Astrocyte (in vitro differentiated cells and primary cell): ENCODE measurements at regions not wholly inside any gene's neighbourhood (a gene's known extent, or its start where the extent isn't known, plus 50 kb on each side); places are given as distances from the start of the nearest gene placed in this dataset.

Experiments used
- DNase-seq: peaks from one replicate; pipeline ENCODE4 v3.0.0-alpha.2; 2010; ENCODE audit warnings: low read depth
- FAIRE-seq: peaks from 2 replicates; lab custom pipeline; 2011; peaks lifted over from hg19 to GRCh38; lab: Jason Lieb, UNC
- H2AFZ ChIP-seq: 2 replicates; pipeline ENCODE4 v1.6.0; 2012; ENCODE audit warnings: low read depth, low read length, inconsistent platforms
- H3K27ac ChIP-seq: 2 replicates; pipeline ENCODE4 v1.5.1; 2011; ENCODE audit warnings: low read depth, low read length, inconsistent platforms
- H3K27me3 ChIP-seq: 2 replicates; pipeline ENCODE4 v1.6.0; 2011; ENCODE audit warnings: low read length, inconsistent platforms; ENCODE audit not compliant: insufficient read depth
- H3K36me3 ChIP-seq: 2 replicates; pipeline ENCODE4 v1.5.1; 2011; ENCODE audit warnings: low read length, inconsistent platforms; ENCODE audit not compliant: insufficient read depth
- H3K4me1 ChIP-seq: 2 replicates; pipeline ENCODE4 v1.5.1; 2011; ENCODE audit warnings: low read length, inconsistent platforms; ENCODE audit not compliant: insufficient read depth
- H3K4me2 ChIP-seq: 2 replicates; pipeline ENCODE4 v1.6.0; 2012; ENCODE audit warnings: low read length, inconsistent platforms
- H3K4me3 ChIP-seq: 2 replicates; pipeline ENCODE4 v1.5.1; 2011; ENCODE audit warnings: low read depth, mild to moderate bottlenecking, low read length, inconsistent platforms; ENCODE audit not compliant: insufficient read depth
- H3K79me2 ChIP-seq: 2 replicates; pipeline ENCODE4 v1.6.0; 2012; ENCODE audit warnings: mild to moderate bottlenecking, low read length, inconsistent platforms; ENCODE audit not compliant: insufficient read depth
- H3K9ac ChIP-seq: 2 replicates; pipeline ENCODE4 v1.6.0; 2012; ENCODE audit warnings: mild to moderate bottlenecking, low read length, inconsistent platforms
- H3K9me3 ChIP-seq: 2 replicates; pipeline ENCODE4 v1.5.1; 2012; ENCODE audit warnings: low read depth, mild to moderate bottlenecking, low read length, inconsistent platforms; ENCODE audit not compliant: insufficient read depth
- H4K20me1 ChIP-seq: 2 replicates; pipeline ENCODE4 v1.6.0; 2012; ENCODE audit warnings: low read length, inconsistent platforms; ENCODE audit not compliant: insufficient read depth
- H3K27ac Mint-ChIP-seq: one replicate; pipeline ENCODE4 v1.8.0; 2021; ENCODE audit warnings: mild to moderate bottlenecking, mixed read lengths; ENCODE audit not compliant: unreplicated experiment
- H3K27me3 Mint-ChIP-seq: one replicate; pipeline ENCODE4 v1.8.0; 2021; ENCODE audit warnings: low read depth, mixed read lengths; ENCODE audit not compliant: unreplicated experiment
- H3K36me3 Mint-ChIP-seq: one replicate; pipeline ENCODE4 v1.8.0; 2021; ENCODE audit warnings: low read depth, mixed read lengths; ENCODE audit not compliant: unreplicated experiment
- H3K4me1 Mint-ChIP-seq: one replicate; pipeline ENCODE4 v1.8.0; 2021; ENCODE audit warnings: low read depth, mixed read lengths; ENCODE audit not compliant: unreplicated experiment
- H3K4me3 Mint-ChIP-seq: one replicate; pipeline ENCODE4 v1.8.0; 2021; ENCODE audit warnings: mild to moderate bottlenecking, moderate library complexity, mixed read lengths; ENCODE audit not compliant: unreplicated experiment
- H3K9me3 Mint-ChIP-seq: one replicate; pipeline ENCODE4 v1.8.0; 2021; ENCODE audit warnings: mild to moderate bottlenecking, mixed read lengths; ENCODE audit not compliant: unreplicated experiment
- EZH2 ChIP-seq: IDR thresholded peaks from 2 replicates; pipeline ENCODE4 v1.6.1; 2012; ENCODE audit warnings: mild to moderate bottlenecking, low read length, inconsistent platforms; ENCODE audit not compliant: insufficient read depth
- TF ChIP-seq, protein P1 (sequence below): IDR thresholded peaks from 2 replicates; pipeline ENCODE4 v1.5.1; 2011; ENCODE audit warnings: low read depth, mild to moderate bottlenecking, inconsistent platforms, low read length, moderate library complexity; ENCODE audit not compliant: insufficient read depth

DNA sequence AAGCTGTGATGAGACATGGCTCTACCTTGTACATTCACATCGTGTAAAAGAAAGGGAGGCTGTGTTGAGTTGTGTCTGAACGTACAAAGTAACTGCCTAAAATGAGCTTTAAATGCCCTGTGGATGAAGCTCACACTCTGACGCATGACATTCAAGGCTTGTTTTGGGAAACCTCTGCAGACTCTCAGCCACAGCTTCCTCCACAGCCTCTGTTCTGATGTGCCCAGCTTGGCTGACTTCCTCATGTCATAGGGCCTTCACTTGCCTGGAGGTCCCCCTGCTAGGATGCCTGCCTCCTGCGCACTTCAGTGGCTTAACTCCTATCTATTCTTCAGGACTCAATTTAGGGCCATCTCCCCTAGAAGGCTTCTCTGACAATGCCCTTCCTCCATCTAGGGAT, 230.0 kb upstream of the HABP2 start:
- Histone ChIP-seq H3K27me3 (peaks cover 3% of the 10 kb centered on the region), H3K27ac (no peak overlapping the region), H3K4me2 (no peak overlapping the region), H3K36me3 (no peaks in the 10 kb centered on the region), H3K9ac (no peak overlapping the region), H4K20me1 (no peaks in the 10 kb centered on the region), H3K4me1 (peaks cover 20% of the 10 kb centered on the region), H2AFZ (no peak overlapping the region), H3K4me3 (no peak overlapping the region), H3K9me3 (no peaks in the 10 kb centered on the region), H3K79me2 (no peaks in the 10 kb centered on the region)
- Mint-ChIP-seq H3K4me3 (no peak overlapping the region), H3K36me3 (no peaks in the 10 kb centered on the region), H3K27ac (no peak overlapping the region), H3K4me1 (peaks cover 22% of the 10 kb centered on the region), H3K27me3 (peaks cover 3% of the 10 kb centered on the region), H3K9me3 (no peaks in the 10 kb centered on the region)
- DNase-seq (no peak), FAIRE-seq (no peak)
- no peak for TF ChIP-seq EZH2
- TF ChIP-seq, protein P1, sequence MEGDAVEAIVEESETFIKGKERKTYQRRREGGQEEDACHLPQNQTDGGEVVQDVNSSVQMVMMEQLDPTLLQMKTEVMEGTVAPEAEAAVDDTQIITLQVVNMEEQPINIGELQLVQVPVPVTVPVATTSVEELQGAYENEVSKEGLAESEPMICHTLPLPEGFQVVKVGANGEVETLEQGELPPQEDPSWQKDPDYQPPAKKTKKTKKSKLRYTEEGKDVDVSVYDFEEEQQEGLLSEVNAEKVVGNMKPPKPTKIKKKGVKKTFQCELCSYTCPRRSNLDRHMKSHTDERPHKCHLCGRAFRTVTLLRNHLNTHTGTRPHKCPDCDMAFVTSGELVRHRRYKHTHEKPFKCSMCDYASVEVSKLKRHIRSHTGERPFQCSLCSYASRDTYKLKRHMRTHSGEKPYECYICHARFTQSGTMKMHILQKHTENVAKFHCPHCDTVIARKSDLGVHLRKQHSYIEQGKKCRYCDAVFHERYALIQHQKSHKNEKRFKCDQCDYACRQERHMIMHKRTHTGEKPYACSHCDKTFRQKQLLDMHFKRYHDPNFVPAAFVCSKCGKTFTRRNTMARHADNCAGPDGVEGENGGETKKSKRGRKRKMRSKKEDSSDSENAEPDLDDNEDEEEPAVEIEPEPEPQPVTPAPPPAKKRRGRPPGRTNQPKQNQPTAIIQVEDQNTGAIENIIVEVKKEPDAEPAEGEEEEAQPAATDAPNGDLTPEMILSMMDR, result no peak

DNA sequence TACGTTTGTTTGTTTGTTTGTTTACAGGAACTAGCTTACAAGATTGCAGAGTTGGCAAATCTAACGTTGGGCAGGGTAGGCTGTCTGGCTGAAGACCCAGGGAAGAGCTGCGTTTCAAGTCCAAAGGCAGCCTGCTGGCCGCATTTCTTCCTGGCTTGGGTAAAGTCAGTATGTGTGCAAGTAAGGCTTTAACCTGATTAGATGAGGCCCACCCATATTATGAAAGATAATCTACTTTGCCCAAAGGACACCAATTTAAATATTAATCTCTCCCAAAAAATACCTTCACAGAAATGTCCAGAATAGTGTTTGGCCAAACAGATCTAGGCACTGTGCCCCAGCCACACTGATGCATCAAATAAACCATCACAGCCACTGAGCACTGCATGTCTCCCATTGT, 228.9 kb upstream of the HABP2 start:
- no peak for TF ChIP-seq EZH2
- TF ChIP-seq, protein P1, result no peak
- H3K4me1 ChIP-seq, result peaks cover 22% of the 10 kb centered on the region
- H3K79me2 ChIP-seq, result no peaks in the 10 kb centered on the region
- H3K36me3 ChIP-seq, result no peaks in the 10 kb centered on the region
- no peaks in the 10 kb centered on the region for H3K27me3 Mint-ChIP-seq
- no peak overlapping the region for H3K27ac ChIP-seq
- H2AFZ ChIP-seq, result no peak overlapping the region
- H3K4me1 Mint-ChIP-seq, result peaks cover 25% of the 10 kb centered on the region
- no peak overlapping the region for H3K4me3 ChIP-seq
- H4K20me1 ChIP-seq, result no peaks in the 10 kb centered on the region
- no peak overlapping the region for H3K4me3 Mint-ChIP-seq
- H3K9me3 ChIP-seq, result no peaks in the 10 kb centered on the region
- no peaks in the 10 kb centered on the region for H3K27me3 ChIP-seq
- no peaks in the 10 kb centered on the region for H3K36me3 Mint-ChIP-seq
- no peak overlapping the region for H3K27ac Mint-ChIP-seq
- no peak for FAIRE-seq
- no peak for DNase-seq
- no peak overlapping the region for H3K9ac ChIP-seq
- H3K4me2 ChIP-seq, result no peak overlapping the region
- H3K9me3 Mint-ChIP-seq, result no peaks in the 10 kb centered on the region

DNA sequence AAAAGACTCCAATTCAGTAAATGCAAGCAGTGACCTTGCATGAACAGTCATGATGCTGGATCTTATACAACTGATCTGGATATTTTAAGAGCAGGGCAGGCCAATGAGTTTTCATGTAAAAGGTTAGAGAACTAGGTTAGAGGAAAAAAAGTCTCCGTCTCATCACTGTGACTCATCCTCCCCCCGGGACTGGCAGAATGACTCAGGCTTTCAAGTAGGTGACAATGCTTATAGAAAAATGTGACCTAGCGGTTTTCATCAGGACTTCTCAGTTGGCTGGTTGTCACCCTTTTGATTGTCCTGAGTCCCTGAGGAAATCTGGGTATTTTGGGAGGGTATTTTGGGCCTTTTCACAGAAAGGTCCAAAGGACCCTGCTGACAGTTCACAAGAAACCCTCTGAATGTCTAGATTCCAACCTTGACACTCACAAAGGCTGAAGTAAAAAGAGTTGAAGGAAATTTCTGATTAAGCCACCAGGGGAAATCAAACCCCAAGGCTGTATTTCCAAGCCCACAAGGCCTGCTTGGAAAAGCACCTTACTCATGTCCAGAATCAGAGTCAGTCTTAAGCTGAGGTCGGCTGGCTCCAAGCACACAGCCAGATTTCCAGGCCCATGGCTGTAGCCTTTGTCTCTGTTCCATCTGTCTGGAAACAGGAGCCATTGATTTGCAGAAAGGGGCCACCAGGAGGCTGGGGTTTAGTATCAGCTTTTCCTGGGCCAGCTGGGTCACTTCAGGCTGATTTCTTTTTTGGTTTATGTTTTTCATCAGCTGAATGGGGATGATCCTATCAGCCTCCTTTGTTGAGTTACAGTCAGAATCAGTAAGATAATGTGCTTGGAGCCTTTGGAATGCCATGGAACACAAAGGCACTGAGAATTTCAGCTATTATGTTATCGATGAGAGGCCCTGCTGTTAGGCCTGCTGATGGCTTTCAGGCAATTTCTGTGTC, 226.4 kb upstream of the HABP2 start:
- peak overlapping the region; percentile 34 for H3K4me3 Mint-ChIP-seq
- no peaks in the 10 kb centered on the region for H3K36me3 ChIP-seq
- no peaks in the 10 kb centered on the region for H3K27me3 ChIP-seq
- no peaks in the 10 kb centered on the region for H3K79me2 ChIP-seq
- H3K27ac Mint-ChIP-seq, result peak overlapping the region; percentile 93
- H3K9ac ChIP-seq, result peak overlapping the region; percentile 17
- H3K9me3 Mint-ChIP-seq, result peaks cover 3% of the 10 kb centered on the region
- FAIRE-seq, result peak; percentile 98
- peaks cover 29% of the 10 kb centered on the region for H3K4me1 ChIP-seq
- DNase-seq, result peak; percentile 85
- no peaks in the 10 kb centered on the region for H3K9me3 ChIP-seq
- no peak overlapping the region for H3K4me3 ChIP-seq
- H3K27me3 Mint-ChIP-seq, result no peaks in the 10 kb centered on the region
- peak overlapping the region; percentile 72 for H3K27ac ChIP-seq
- no peaks in the 10 kb centered on the region for H3K36me3 Mint-ChIP-seq
- peak overlapping the region; percentile 33 for H3K4me2 ChIP-seq
- no peaks in the 10 kb centered on the region for H4K20me1 ChIP-seq
- no peak overlapping the region for H2AFZ ChIP-seq
- peaks cover 30% of the 10 kb centered on the region for H3K4me1 Mint-ChIP-seq
- TF ChIP-seq, protein P1, result peak; percentile 37
- TF ChIP-seq EZH2, result no peak
